ENCODE measurements at regions not wholly inside any gene's neighbourhood (a gene's known extent, or its start where the extent isn't known, plus 50 kb on each side); places are given as distances from the start of the nearest gene placed in this dataset.

DNA sequence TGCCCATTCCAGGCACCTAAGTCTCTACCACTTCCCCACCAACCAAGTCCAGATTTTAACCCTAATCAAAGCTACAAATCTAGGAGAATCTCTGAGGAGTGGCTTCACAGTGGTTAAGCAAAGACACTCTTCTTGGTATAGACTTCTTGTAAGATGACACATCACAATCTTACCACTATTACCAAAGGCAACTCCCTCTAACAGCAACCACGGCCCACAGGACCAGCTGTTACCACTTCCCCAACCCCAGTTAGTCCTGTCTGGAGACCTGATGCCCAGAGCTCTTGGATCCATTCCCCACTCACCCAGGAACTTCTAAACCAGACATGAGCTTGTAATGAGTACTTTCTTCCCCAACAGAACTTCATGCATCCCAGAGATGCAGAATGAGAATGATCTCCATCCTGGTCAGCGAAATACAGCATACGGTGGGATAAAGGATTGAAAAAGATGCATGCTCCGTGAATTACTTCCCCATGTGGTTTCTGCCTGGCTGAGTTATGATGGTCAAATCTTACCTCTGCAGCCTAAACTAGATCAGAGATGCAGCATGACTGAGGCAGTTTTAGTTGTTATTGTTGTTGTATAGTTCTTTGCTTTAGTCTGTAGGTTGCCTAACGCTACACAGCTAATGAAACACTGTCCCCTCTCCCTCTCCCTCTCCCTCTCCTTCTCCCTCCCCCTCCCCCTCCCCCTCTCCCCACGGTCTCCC lies 87.7 kb upstream of the FOXN3 start:
- no peak overlapping the region for H3K27ac ChIP-seq
- TF ChIP-seq, protein P1, sequence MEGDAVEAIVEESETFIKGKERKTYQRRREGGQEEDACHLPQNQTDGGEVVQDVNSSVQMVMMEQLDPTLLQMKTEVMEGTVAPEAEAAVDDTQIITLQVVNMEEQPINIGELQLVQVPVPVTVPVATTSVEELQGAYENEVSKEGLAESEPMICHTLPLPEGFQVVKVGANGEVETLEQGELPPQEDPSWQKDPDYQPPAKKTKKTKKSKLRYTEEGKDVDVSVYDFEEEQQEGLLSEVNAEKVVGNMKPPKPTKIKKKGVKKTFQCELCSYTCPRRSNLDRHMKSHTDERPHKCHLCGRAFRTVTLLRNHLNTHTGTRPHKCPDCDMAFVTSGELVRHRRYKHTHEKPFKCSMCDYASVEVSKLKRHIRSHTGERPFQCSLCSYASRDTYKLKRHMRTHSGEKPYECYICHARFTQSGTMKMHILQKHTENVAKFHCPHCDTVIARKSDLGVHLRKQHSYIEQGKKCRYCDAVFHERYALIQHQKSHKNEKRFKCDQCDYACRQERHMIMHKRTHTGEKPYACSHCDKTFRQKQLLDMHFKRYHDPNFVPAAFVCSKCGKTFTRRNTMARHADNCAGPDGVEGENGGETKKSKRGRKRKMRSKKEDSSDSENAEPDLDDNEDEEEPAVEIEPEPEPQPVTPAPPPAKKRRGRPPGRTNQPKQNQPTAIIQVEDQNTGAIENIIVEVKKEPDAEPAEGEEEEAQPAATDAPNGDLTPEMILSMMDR (conservative IDR thresholded peaks at IDR 0.05; ENCODE audit: low read depth): no peak
- ChIA-PET CTCF (interaction anchor here (0.6 kb wide), 3 partner anchors 571 to 1178 kb away, joined by 3 to 8 read pairs (median 4); no protein-coding TSS in a partner anchor), POLR2A (ENCODE audit: low non-redundant PET) (no interaction called here)
- DNase-seq (ENCODE audit: low spot score): no peak

GRCh38 chr14:89504091-89504490 lies 87.1 kb upstream of the FOXN3 start:
- DNase-seq (ENCODE audit: low spot score): no peak
- TF ChIP-seq, protein P1 (conservative IDR thresholded peaks at IDR 0.05; ENCODE audit: low read depth): no peak
- ChIA-PET CTCF (interaction anchor here (0.6 to 0.7 kb wide), 3 partner anchors 411 to 688 kb away, joined by 3 to 8 read pairs (median 3); no protein-coding TSS in a partner anchor), POLR2A (ENCODE audit: low non-redundant PET) (no interaction called here)
- H3K27ac ChIP-seq: no peak overlapping the region

- DNase-seq (ENCODE audit: low spot score): no peak
- H3K27ac ChIP-seq: no peak overlapping the region
- ChIA-PET CTCF (interaction anchor here (0.7 to 0.8 kb wide), 2 partner anchors 24 to 411 kb away, joined by 3 read pairs; no protein-coding TSS in a partner anchor), POLR2A (ENCODE audit: low non-redundant PET) (no interaction called here)
- TF ChIP-seq, protein P1 (conservative IDR thresholded peaks at IDR 0.05; ENCODE audit: low read depth): no peak
These were observed 86.5 kb upstream of the FOXN3 start for GRCh38 chr14:89503431-89503996.

GRCh38 chr14:89502966-89503365 lies 85.9 kb upstream of the FOXN3 start:
- ChIA-PET CTCF (interaction anchor here (0.8 kb wide), 1 partner anchor 25 kb away, joined by 3 read pairs; no protein-coding TSS in a partner anchor), POLR2A (ENCODE audit: low non-redundant PET) (no interaction called here)
- TF ChIP-seq, protein P1 (conservative IDR thresholded peaks at IDR 0.05; ENCODE audit: low read depth): no peak
- DNase-seq (ENCODE audit: low spot score): no peak
- no peak overlapping the region for H3K27ac ChIP-seq

DNA sequence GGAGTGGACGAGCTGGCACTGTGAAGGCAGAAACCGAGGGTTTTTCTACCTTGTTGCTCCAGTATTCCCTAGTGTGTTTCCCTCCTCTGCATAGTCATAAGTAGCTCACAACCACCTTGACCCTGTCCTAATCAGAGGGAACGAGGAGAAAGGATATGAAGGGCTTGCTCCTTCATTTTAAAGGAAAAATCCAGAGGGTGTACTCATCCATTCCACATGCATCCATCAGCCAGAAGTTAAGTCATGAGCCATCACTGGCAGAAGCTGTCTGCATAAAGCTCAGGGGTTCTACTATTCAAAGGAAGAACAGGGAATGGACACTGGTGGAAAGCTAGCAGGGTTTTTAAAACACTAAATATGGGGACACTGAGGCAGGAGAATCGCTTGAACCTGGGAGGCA lies 84.3 kb upstream of the FOXN3 start:
- no peak overlapping the region for H3K27ac ChIP-seq
- no peak for DNase-seq (ENCODE audit: low spot score)
- TF ChIP-seq, protein P1 (conservative IDR thresholded peaks at IDR 0.05; ENCODE audit: low read depth): no peak
- CTCF ChIA-PET: no interaction called here
- POLR2A ChIA-PET (ENCODE audit: low non-redundant PET): no interaction called here

- POLR2A ChIA-PET (ENCODE audit: low non-redundant PET): no interaction called here
- DNase-seq (ENCODE audit: low spot score): no peak
- no peak overlapping the region for H3K27ac ChIP-seq
- TF ChIP-seq, protein P1 (conservative IDR thresholded peaks at IDR 0.05; ENCODE audit: low read depth): no peak
- CTCF ChIA-PET: interaction anchor here (0.6 kb wide), 1 partner anchor 262 kb away, joined by 6 read pairs; no protein-coding TSS in a partner anchor
These were observed 83.3 kb upstream of the FOXN3 start for GRCh38 chr14:89500303-89500702.

Measured in RWPE1 (cell line).